NT2/D1 (cell line): ENCODE measurements at regions not wholly inside any gene's neighbourhood (a gene's known extent, or its start where the extent isn't known, plus 50 kb on each side); places are given as distances from the start of the nearest gene placed in this dataset.

Experiments
- SUZ12 ChIP-seq: IDR thresholded peaks from 2 replicates; pipeline ENCODE4 v1.6.1; 2011; ENCODE audit not compliant: insufficient read length, insufficient read depth; ENCODE audit errors: extremely low read depth
- ZNF274 ChIP-seq: IDR thresholded peaks from 2 replicates; pipeline ENCODE4 v1.6.1; 2011; ENCODE audit warnings: mild to moderate bottlenecking, low read depth, low read length

DNA sequence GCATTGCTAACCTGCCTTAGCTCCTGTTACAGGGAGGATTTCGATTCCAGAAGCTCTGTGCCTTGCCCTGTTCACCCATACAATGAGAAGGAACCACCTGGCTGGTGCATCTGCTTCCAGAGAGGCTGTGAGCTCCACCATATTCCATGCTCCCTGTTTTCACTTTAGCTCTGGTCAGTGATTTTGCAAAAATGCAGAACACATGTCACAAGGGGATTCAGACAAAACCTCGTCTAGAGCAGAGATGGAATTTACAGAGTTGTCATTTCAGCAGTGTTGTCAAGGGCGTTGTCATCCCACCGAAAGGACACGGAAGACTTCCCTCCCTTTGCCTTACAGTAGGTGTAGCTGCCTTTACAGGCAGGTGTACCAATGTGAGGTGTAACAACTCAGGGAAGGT, 223.0 kb upstream of the ARID1B start:
- no peak for TF ChIP-seq SUZ12
- TF ChIP-seq ZNF274: no peak
